ENCODE measurements at regions not wholly inside any gene's neighbourhood (a gene's known extent, or its start where the extent isn't known, plus 50 kb on each side); places are given as distances from the start of the nearest gene placed in this dataset.

GRCh38 chr4:25484243-25484721, 107.2 kb downstream of the ANAPC4 start:
- Histone ChIP-seq H3K27me3 (ENCODE audit: control insufficient read depth in 1 of 2, insufficient read depth in 2 of 2, low read length in 2 of 2) (no peaks in the 10 kb centered on the region), H3K36me3 (ENCODE audit: insufficient read depth, low read length) (no peaks in the 10 kb centered on the region), H3K27ac (ENCODE audit: low read depth in 1 of 2, low read length in 2 of 2) (no peak overlapping the region), H3K9me3 (ENCODE audit: control insufficient read depth in 1 of 2, insufficient read depth in 1 of 2, low read length in 2 of 2) (peaks cover 0 to 8% of the 10 kb centered on the region in 2 experiments), H3K4me1 (ENCODE audit: insufficient read depth, low read length) (no peaks in the 10 kb centered on the region), H3K4me3 (ENCODE audit: low read length) (no peak overlapping the region)
- Mint-ChIP-seq H3K36me3 (ENCODE audit: low read depth) (no peaks in the 10 kb centered on the region), H3K9me3 (peaks cover 4% of the 10 kb centered on the region), H3K4me1 (ENCODE audit: low read depth) (no peaks in the 10 kb centered on the region), H3K27me3 (peaks cover 8% of the 10 kb centered on the region), H3K4me3 (no peak overlapping the region), H3K27ac (no peak overlapping the region)
- TF ChIP-seq CTCF (IDR thresholded peaks at IDR 0.05): no peak
- POLR2A ChIA-PET: no interaction called here
- DNase-seq (no peak), ATAC-seq (ENCODE audit: poor library complexity) (no peak)
- CTCF ChIA-PET: no interaction called here
- intact Hi-C loops (cut with DNase I, micrococcal nuclease): no loop called here

GRCh38 chr4:25485104-25485503, 108.0 kb downstream of the ANAPC4 start:
- Mint-ChIP-seq H3K27ac (no peak overlapping the region), H3K27me3 (peaks cover 8% of the 10 kb centered on the region), H3K4me1 (ENCODE audit: low read depth) (no peaks in the 10 kb centered on the region), H3K9me3 (peaks cover 4% of the 10 kb centered on the region), H3K36me3 (ENCODE audit: low read depth) (no peaks in the 10 kb centered on the region), H3K4me3 (no peak overlapping the region)
- DNase-seq: no peak
- intact Hi-C loops (cut with DNase I, micrococcal nuclease): no loop called here
- no peak overlapping the region for H3K4me3 ChIP-seq (ENCODE audit: low read length)
- ChIA-PET POLR2A (no interaction called here), CTCF (no interaction called here)
- no peaks in the 10 kb centered on the region for H3K36me3 ChIP-seq (ENCODE audit: insufficient read depth, low read length)
- H3K27me3 ChIP-seq (ENCODE audit: control insufficient read depth in 1 of 2, insufficient read depth in 2 of 2, low read length in 2 of 2): no peaks in the 10 kb centered on the region
- H3K27ac ChIP-seq (ENCODE audit: low read depth in 1 of 2, low read length in 2 of 2): no peak overlapping the region
- TF ChIP-seq CTCF (IDR thresholded peaks at IDR 0.05): no peak
- H3K9me3 ChIP-seq (ENCODE audit: control insufficient read depth in 1 of 2, insufficient read depth in 1 of 2, low read length in 2 of 2): peaks cover 0 to 8% of the 10 kb centered on the region in 2 experiments
- ATAC-seq (ENCODE audit: poor library complexity): no peak
- no peaks in the 10 kb centered on the region for H3K4me1 ChIP-seq (ENCODE audit: insufficient read depth, low read length)

DNA sequence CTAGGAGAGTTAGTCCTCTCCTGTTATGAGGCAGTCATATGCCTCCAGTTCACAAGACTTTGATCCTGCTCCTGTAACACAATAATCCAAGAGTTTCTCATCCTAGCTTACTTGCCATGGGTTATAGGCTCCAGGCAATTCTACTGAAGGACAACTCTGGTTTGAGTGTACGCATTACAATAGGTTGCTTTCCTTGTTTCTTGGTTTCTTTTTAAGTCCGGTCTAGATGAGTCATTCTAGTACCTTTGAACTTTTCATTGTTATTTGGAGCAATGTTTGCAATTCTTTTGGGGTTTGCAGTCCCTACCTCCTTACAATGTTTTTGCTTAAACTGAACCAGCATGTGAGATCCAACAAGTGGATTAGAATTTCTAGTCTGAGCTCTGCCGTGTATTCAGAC, 109.1 kb downstream of the ANAPC4 start:
- Mint-ChIP-seq H3K9me3 (peaks cover 4% of the 10 kb centered on the region), H3K4me3 (no peak overlapping the region), H3K36me3 (ENCODE audit: low read depth) (no peaks in the 10 kb centered on the region), H3K4me1 (ENCODE audit: low read depth) (no peaks in the 10 kb centered on the region), H3K27ac (no peak overlapping the region), H3K27me3 (peaks cover 8% of the 10 kb centered on the region)
- Histone ChIP-seq H3K9me3 (ENCODE audit: control insufficient read depth in 1 of 2, insufficient read depth in 1 of 2, low read length in 2 of 2) (peaks cover 0 to 8% of the 10 kb centered on the region in 2 experiments), H3K27ac (ENCODE audit: low read depth in 1 of 2, low read length in 2 of 2) (no peak overlapping the region), H3K4me1 (ENCODE audit: insufficient read depth, low read length) (no peaks in the 10 kb centered on the region), H3K4me3 (ENCODE audit: low read length) (no peak overlapping the region), H3K27me3 (ENCODE audit: control insufficient read depth in 1 of 2, insufficient read depth in 2 of 2, low read length in 2 of 2) (no peaks in the 10 kb centered on the region), H3K36me3 (ENCODE audit: insufficient read depth, low read length) (no peaks in the 10 kb centered on the region)
- POLR2A ChIA-PET: no interaction called here
- no peak for TF ChIP-seq CTCF (IDR thresholded peaks at IDR 0.05)
- CTCF ChIA-PET: no interaction called here
- intact Hi-C loops (cut with DNase I, micrococcal nuclease): no loop called here
- ATAC-seq (ENCODE audit: poor library complexity): no peak
- DNase-seq: no peak
